OCI-LY3 (cell line): ENCODE measurements at regions not wholly inside any gene's neighbourhood (a gene's known extent, or its start where the extent isn't known, plus 50 kb on each side); places are given as distances from the start of the nearest gene placed in this dataset.

ENCODE experiments used
- H2AFZ ChIP-seq: fragments of 200-600, 300-600 bp; shearing (Covaris generic); 2 replicates; pipeline ENCODE4 v1.6.0; 2014; ENCODE audit warnings: antibody characterized with exemption, low read depth, low read length
- H3K27ac ChIP-seq: fragments of 200-600, 300-600 bp; sonication (generic); 2 replicates; pipeline ENCODE4 v1.5.1; 2014; ENCODE audit warnings: mild to moderate bottlenecking, low read length, moderate library complexity, mixed read lengths
- H3K27me3 ChIP-seq: fragments of 200-600, 300-600 bp; sonication (generic); 2 replicates; pipeline ENCODE4 v1.6.1; 2014; ENCODE audit warnings: low read depth, low read length, mixed read lengths
- H3K36me3 ChIP-seq: fragments of 200-600, 300-600 bp; sonication (generic); replicated peaks from 2 replicates; pipeline ENCODE3; 2014; ENCODE audit warnings: low read depth, low read length, mixed read lengths
- H3K4me1 ChIP-seq: fragments of 300-600, 200-600 bp; sonication (generic); 2 replicates; pipeline ENCODE4 v1.6.1; 2014; ENCODE audit warnings: low read length, mixed read lengths
- H3K4me2 ChIP-seq: fragments of 200-600, 300-600 bp; sonication (generic); 2 replicates; pipeline ENCODE4 v1.6.1; 2014; ENCODE audit warnings: low read length, mixed read lengths
- H3K4me3 ChIP-seq: fragments of 300-600, 200-600 bp; sonication (generic); 2 replicates; pipeline ENCODE4 v1.5.1; 2014; ENCODE audit warnings: antibody characterized with exemption, mild to moderate bottlenecking, low read length, moderate library complexity
- H3K79me2 ChIP-seq: fragments of 300-600, 200-600 bp; shearing (Covaris generic); 2 replicates; pipeline ENCODE4 v1.6.1; 2014; ENCODE audit warnings: mild to moderate bottlenecking, low read length, mixed read lengths
- H3K9ac ChIP-seq: fragments of 300-600, 200-600 bp; shearing (Covaris generic); 2 replicates; pipeline ENCODE4 v1.6.0; 2014; ENCODE audit warnings: mild to moderate bottlenecking, low read length, moderate library complexity
- H3K9me3 ChIP-seq: fragments of 200-600, 300-600 bp; shearing (Covaris generic); 2 replicates; pipeline ENCODE4 v1.6.1; 2014; ENCODE audit warnings: low read length, mixed read lengths; ENCODE audit not compliant: insufficient read depth
- H4K20me1 ChIP-seq: fragments of 200-600, 300-600 bp; sonication (generic); 2 replicates; pipeline ENCODE4 v1.6.1; 2016; ENCODE audit warnings: low read length, mixed read lengths; ENCODE audit not compliant: insufficient read depth
- EZH2phosphoT487 ChIP-seq: fragments of 200-600 bp; shearing (Covaris generic); IDR thresholded peaks from 2 replicates; pipeline ENCODE4 v1.6.1; 2018; ENCODE audit warnings: antibody characterized with exemption, mixed run types, low read depth
- TF ChIP-seq, protein P1 (sequence below): fragments of 200-600, 300-600 bp; sonication (generic); IDR thresholded peaks from 2 replicates; pipeline ENCODE4 v1.5.1; 2014; ENCODE audit warnings: antibody characterized with exemption, low read length, low read depth

DNA sequence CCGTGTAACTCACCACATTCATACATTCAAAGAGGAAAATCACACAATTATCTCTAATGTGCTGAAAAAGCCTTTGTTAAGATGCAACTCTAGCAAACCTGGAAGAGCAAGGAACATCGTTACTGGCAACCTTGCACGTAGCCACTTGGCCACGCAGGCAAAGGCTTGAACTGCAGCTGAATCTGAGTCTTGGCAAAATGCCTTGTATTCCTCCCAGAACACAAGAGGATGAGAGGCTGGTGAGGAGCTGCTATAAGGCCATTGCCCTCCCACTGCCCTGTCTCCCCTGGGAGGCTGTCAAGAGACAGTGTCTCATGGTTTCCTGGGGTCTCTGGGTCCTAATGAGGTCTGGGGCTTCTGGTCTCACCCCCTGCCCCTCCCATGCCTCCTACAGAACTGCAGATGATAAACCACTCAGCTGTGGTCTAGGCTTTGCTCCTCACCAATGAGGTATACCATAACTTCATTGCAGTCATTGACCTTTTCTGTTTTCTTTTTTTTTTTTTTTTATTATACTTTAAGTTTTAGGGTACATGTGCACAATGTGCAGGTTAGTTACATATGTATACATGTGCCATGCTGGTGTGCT is 141.4 kb downstream of the SPP2 start:
- Histone ChIP-seq H2AFZ (no peak overlapping the region), H3K4me3 (no peak overlapping the region), H3K27ac (no peak overlapping the region), H3K36me3 (no peaks in the 10 kb centered on the region), H3K27me3 (peaks cover 2% of the 10 kb centered on the region; the same call in 1 of the 2 replicates), H3K4me1 (no peaks in the 10 kb centered on the region), H3K79me2 (no peaks in the 10 kb centered on the region), H3K9ac (no peak overlapping the region), H3K9me3 (no peaks in the 10 kb centered on the region), H3K4me2 (no peak overlapping the region), H4K20me1 (no peaks in the 10 kb centered on the region)
- TF ChIP-seq EZH2phosphoT487: no peak

DNA sequence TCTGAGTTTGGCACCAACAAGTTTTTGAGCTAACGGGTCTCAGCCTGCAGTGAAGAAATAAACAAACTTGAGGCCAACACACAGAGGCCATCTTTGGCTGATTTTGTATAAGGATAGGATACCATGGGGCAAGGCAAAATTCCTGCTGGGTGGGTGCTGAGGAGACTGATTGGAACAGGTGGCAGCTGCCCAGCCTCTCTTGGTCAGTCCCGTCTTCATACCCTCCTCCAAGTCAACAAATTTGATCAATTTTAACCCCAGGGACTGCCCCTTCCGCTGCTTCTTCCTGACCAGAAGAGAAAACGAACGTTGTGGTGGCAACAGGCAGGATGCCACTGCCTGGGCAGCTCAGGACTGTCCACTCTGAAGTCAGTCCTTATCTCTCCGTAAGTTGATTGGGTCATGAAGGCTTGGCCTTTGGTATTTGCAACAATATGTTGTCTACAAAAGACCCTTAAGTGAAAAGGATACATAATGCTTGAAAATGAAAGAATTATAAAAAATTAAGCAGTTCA is 139.3 kb downstream of the SPP2 start:
- Histone ChIP-seq H3K9ac (no peak overlapping the region), H3K79me2 (no peaks in the 10 kb centered on the region), H3K36me3 (no peaks in the 10 kb centered on the region), H3K4me1 (no peaks in the 10 kb centered on the region), H3K9me3 (no peaks in the 10 kb centered on the region), H3K27ac (no peak overlapping the region), H3K27me3 (peaks cover 2% of the 10 kb centered on the region; the same call in 1 of the 2 replicates), H2AFZ (no peak overlapping the region), H3K4me3 (no peak overlapping the region), H3K4me2 (no peak overlapping the region), H4K20me1 (no peaks in the 10 kb centered on the region)
- TF ChIP-seq EZH2phosphoT487: no peak
- TF ChIP-seq, protein P1, sequence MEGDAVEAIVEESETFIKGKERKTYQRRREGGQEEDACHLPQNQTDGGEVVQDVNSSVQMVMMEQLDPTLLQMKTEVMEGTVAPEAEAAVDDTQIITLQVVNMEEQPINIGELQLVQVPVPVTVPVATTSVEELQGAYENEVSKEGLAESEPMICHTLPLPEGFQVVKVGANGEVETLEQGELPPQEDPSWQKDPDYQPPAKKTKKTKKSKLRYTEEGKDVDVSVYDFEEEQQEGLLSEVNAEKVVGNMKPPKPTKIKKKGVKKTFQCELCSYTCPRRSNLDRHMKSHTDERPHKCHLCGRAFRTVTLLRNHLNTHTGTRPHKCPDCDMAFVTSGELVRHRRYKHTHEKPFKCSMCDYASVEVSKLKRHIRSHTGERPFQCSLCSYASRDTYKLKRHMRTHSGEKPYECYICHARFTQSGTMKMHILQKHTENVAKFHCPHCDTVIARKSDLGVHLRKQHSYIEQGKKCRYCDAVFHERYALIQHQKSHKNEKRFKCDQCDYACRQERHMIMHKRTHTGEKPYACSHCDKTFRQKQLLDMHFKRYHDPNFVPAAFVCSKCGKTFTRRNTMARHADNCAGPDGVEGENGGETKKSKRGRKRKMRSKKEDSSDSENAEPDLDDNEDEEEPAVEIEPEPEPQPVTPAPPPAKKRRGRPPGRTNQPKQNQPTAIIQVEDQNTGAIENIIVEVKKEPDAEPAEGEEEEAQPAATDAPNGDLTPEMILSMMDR: no peak

DNA sequence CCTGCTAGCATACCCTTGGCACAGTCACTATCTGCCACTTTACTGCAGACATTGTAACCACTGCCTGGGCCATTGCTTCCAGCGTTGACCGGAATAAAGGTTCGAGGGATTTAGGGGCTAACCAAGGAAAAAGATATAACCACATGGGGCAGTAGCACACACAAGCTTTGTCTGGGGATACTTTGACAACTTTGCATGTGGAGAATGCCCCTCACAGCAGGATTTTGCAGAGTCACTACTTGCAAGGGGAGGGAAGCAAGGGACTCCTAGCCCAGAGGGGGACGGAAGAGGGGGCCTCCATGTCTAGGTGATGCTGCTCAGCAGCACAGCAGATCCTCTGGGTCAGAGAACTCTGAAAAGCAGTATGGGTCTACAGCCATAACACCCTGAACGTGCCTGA is 138.7 kb downstream of the SPP2 start:
- Histone ChIP-seq H3K4me2 (no peak overlapping the region), H3K79me2 (no peaks in the 10 kb centered on the region), H3K9me3 (no peaks in the 10 kb centered on the region), H3K27ac (no peak overlapping the region), H3K4me3 (no peak overlapping the region), H4K20me1 (no peaks in the 10 kb centered on the region), H3K36me3 (no peaks in the 10 kb centered on the region), H2AFZ (no peak overlapping the region), H3K27me3 (peaks cover 2% of the 10 kb centered on the region; the same call in 1 of the 2 replicates), H3K4me1 (no peaks in the 10 kb centered on the region), H3K9ac (no peak overlapping the region)
- TF ChIP-seq, protein P1: no peak
- no peak for TF ChIP-seq EZH2phosphoT487

DNA sequence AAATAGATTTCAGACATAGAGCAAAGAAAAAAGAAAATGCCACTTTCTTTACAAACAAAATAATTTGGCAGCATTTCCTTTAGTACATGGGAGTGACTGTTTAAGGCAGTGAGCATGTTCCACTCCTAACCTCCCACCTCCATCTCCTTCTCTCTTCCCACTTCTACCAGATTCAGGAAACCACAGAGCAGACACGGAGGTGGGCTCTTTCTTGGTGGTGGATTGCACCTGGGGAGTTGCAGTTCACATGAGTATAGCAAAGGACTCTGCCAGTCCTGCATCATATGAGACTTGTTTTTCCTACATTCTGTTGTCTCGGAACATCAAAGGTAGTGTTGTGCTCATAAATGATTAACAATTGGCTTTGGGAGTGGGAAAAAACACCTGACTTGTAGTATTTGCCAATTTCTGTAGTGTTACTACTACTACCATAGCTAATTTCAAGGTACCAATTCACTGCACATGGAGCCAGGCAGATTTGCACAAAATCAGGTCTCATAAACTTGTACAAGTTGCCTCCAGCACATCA is 137.2 kb downstream of the SPP2 start:
- no peak overlapping the region for H3K4me2 ChIP-seq
- no peak overlapping the region for H3K4me3 ChIP-seq
- no peaks in the 10 kb centered on the region for H3K36me3 ChIP-seq
- H3K9me3 ChIP-seq: no peaks in the 10 kb centered on the region
- TF ChIP-seq, protein P1: no peak
- no peak for TF ChIP-seq EZH2phosphoT487
- H3K27ac ChIP-seq: no peak overlapping the region
- no peaks in the 10 kb centered on the region for H3K79me2 ChIP-seq
- no peaks in the 10 kb centered on the region for H3K4me1 ChIP-seq
- no peaks in the 10 kb centered on the region for H3K27me3 ChIP-seq
- H4K20me1 ChIP-seq: no peaks in the 10 kb centered on the region
- no peak overlapping the region for H2AFZ ChIP-seq
- no peak overlapping the region for H3K9ac ChIP-seq
